Suprapubic skin (tissue), 4 donors: ENCODE measurements at regions not wholly inside any gene's neighbourhood (a gene's known extent, or its start where the extent isn't known, plus 50 kb on each side); places are given as distances from the start of the nearest gene placed in this dataset.
A peak's percentile ranks its signal among the peaks of the same experiment; 100 is the strongest.

Experiments
- DNase-seq, 2 donors: peaks; one replicate each; pipeline ENCODE4 v3.0.0-alpha.2; 2019; ENCODE audit warnings: low spot score in 2 of 2
- H3K27ac ChIP-seq: fragments of 200-600 bp; sonication (generic); one replicate; pipeline ENCODE4 v1.5.1; 2019
- H3K27me3 ChIP-seq: fragments of 200-600 bp; sonication (generic); one replicate; pipeline ENCODE4 v1.5.1; 2019
- H3K36me3 ChIP-seq: fragments of 200-600 bp; sonication (generic); one replicate; pipeline ENCODE4 v1.5.1; 2019
- H3K4me1 ChIP-seq: fragments of 200-600 bp; sonication (generic); one replicate; pipeline ENCODE4 v1.5.1; 2019
- H3K4me3 ChIP-seq: fragments of 200-600 bp; sonication (generic); one replicate; pipeline ENCODE4 v1.5.1; 2019; ENCODE audit warnings: mild to moderate bottlenecking
- H3K9me3 ChIP-seq: fragments of 200-600 bp; sonication (generic); one replicate; pipeline ENCODE4 v1.5.1; 2019
- EP300 ChIP-seq: sonication (generic); formaldehyde crosslinking; IDR thresholded peaks from one replicate; pipeline ENCODE4 v1.6.1; 2017; ENCODE audit warnings: antibody characterized with exemption
- POLR2A ChIP-seq, 2 donors: fragments of 450-650 bp; IDR thresholded peaks; one replicate each; pipeline ENCODE4 v1.6.1; 2017; ENCODE audit warnings: antibody characterized with exemption in 2 of 2, mild to moderate bottlenecking in 2 of 2, moderate library complexity in 2 of 2
- POLR2AphosphoS5 ChIP-seq, 3 donors: sonication (generic); formaldehyde crosslinking; IDR thresholded peaks; one replicate each; pipeline ENCODE4 v1.6.1; 2017; ENCODE audit warnings: antibody characterized with exemption in 3 of 3
- WGBS: methylation state at CpG from one replicate; pipeline ENCODE4 v1.1.5; 2018; 5-methylcytosine and 5-hydroxymethylcytosine counted together
- TF ChIP-seq, protein P1 (sequence below), 2 donors: fragments of 200-600 bp in 1 of 2; fragments of 450-650 bp in 1 of 2; sonication (generic) in 1 of 2; IDR thresholded peaks; one replicate each; pipeline ENCODE4 v1.5.1; 2016 to 2019; ENCODE audit warnings: antibody characterized with exemption in 2 of 2, mild to moderate bottlenecking in 1 of 2, moderate library complexity in 1 of 2

DNA sequence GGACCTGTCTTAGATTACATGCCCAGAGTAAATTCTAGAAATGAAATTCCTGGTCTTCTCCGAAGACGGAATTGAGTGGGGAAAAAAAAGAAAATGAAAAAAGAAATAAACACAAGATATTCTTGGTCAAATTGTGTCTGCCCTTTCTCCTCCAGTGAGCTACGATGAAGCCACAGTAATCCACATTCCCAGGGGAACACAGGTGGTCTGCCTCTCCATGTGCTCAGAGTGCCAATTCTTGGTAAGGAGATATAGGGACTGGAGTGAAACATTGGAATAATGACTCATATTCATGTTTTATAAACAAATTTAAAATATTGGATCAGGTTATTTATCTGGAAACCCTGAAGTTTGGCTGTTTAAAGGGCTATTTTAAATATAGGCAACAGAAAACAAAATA is 54.2 kb upstream of the MGST2 start:
- Histone ChIP-seq H3K4me3 (no peak overlapping the region), H3K27ac (no peak overlapping the region), H3K36me3 (no peaks in the 10 kb centered on the region), H3K4me1 (peaks cover 8% of the 10 kb centered on the region), H3K9me3 (no peaks in the 10 kb centered on the region), H3K27me3 (no peaks in the 10 kb centered on the region)
- TF ChIP-seq, protein P1, sequence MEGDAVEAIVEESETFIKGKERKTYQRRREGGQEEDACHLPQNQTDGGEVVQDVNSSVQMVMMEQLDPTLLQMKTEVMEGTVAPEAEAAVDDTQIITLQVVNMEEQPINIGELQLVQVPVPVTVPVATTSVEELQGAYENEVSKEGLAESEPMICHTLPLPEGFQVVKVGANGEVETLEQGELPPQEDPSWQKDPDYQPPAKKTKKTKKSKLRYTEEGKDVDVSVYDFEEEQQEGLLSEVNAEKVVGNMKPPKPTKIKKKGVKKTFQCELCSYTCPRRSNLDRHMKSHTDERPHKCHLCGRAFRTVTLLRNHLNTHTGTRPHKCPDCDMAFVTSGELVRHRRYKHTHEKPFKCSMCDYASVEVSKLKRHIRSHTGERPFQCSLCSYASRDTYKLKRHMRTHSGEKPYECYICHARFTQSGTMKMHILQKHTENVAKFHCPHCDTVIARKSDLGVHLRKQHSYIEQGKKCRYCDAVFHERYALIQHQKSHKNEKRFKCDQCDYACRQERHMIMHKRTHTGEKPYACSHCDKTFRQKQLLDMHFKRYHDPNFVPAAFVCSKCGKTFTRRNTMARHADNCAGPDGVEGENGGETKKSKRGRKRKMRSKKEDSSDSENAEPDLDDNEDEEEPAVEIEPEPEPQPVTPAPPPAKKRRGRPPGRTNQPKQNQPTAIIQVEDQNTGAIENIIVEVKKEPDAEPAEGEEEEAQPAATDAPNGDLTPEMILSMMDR (IDR thresholded peaks at IDR 0.05): no peak
- no peak for TF ChIP-seq POLR2AphosphoS5 (IDR thresholded peaks at IDR 0.05)
- no peak for TF ChIP-seq POLR2A (IDR thresholded peaks at IDR 0.05)
- TF ChIP-seq EP300: no peak
- 87% methylated on average over 3 of the region's 3 CpGs for WGBS
- no peak for DNase-seq

DNA sequence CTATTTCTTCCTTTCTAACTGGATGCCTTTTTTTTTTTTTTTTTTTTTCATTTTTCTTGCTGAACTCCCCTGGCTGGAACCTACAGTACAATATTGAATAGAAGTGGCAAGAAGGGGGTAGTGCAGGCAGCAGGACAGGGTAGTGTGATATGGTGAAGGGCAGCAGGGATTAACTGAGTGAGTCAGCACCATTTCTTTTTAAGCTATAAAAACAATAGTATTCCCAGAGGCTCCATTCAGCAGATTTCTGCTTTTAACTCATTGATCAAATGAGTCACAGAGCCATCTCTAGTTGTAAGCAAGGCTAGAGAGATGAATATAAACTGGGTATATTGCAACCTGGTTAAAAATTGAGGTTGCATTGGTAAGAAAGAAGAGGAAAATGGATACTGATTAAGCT is 53.6 kb upstream of the SETD7 start:
- no peak for DNase-seq
- H3K36me3 ChIP-seq: no peaks in the 10 kb centered on the region
- peaks cover 8% of the 10 kb centered on the region for H3K4me1 ChIP-seq
- H3K4me3 ChIP-seq: no peak overlapping the region
- H3K27ac ChIP-seq: no peak overlapping the region
- no peaks in the 10 kb centered on the region for H3K27me3 ChIP-seq
- no peaks in the 10 kb centered on the region for H3K9me3 ChIP-seq
- no peak for TF ChIP-seq POLR2AphosphoS5 (IDR thresholded peaks at IDR 0.05)
- TF ChIP-seq EP300: no peak
- no peak for TF ChIP-seq POLR2A (IDR thresholded peaks at IDR 0.05)
- TF ChIP-seq, protein P1 (IDR thresholded peaks at IDR 0.05): no peak

DNA sequence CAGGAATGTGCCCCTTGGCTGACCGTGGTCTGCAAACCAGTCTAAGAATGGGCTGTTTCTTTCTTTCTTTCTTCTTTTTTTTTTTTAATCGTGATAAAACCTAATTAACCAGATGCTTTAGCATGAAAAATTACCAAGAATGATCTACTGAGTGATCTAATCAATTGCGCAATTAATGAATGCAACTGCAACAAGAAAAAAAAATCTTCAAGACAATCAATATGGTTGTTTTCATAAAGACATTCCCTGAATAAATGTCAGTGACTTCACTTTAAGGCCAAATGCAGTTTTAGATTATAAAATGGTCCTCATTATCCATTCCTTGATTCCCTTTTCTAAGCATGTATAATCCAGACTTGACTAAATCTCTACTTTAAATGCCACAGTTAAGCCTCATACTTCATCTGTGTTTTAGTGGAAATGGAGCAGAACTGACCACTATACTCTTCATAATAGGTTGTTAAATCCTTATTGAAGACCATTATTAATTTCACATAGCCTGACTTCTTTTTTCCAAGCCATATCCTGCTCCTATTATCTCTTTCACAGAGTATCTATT is 51.6 kb upstream of the SETD7 start:
- Histone ChIP-seq H3K9me3 (no peaks in the 10 kb centered on the region), H3K4me3 (no peak overlapping the region), H3K27me3 (no peaks in the 10 kb centered on the region), H3K36me3 (no peaks in the 10 kb centered on the region), H3K27ac (no peak overlapping the region), H3K4me1 (peaks cover 8% of the 10 kb centered on the region)
- WGBS: 60% methylated on average over 3 of the region's 3 CpGs
- TF ChIP-seq POLR2A (IDR thresholded peaks at IDR 0.05): no peak
- DNase-seq: no peak

DNA sequence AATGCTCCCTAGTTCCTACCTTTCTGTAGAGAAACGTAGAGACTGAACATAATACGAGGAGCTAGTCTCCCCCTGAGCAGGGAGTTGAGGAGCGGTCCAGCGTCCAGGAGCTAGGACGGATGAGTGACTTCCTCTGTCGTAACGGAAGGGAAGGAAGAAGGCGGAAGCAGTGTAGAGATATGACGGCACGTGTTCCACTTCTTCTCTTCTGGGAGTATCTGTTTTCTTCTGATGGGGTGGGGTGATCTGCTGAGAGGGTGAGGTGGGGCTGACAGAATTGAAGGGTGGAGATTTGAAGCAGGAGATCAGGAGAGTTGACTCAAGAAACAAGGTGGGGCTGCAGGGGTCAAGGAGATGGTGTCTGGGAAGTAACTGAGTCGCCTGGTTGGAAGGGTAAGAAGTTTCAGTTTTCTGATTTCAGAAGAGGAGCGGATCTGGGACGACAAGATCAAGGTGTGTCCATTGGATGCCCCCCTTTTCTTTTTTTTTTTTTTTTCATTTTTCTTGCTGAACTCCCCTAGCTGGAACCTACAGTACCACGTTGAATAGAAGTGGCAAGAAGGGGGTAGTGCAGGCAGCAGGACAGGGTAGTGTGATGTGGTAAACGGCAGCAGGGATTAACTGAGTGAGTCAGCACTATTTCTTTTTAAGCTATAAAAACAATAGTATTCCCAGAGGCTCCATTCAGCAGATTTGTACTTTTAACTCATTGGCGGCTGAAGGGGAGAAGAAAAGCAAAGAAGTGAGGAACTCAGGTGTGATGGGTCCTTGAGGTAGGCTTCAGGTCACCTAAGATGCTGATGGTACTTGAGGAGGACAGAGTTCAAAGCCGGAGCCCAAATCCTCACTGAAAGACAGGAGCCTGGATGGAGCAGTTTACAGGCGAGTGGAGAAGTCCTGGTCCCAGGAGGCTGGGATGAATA is 50.8 kb upstream of the SETD7 start:
- Histone ChIP-seq H3K36me3 (no peaks in the 10 kb centered on the region), H3K9me3 (no peaks in the 10 kb centered on the region), H3K4me1 (peaks cover 8% of the 10 kb centered on the region), H3K27me3 (no peaks in the 10 kb centered on the region), H3K4me3 (peak overlapping the region; percentile 16), H3K27ac (no peak overlapping the region)
- 52% methylated on average over 18 of the region's 18 CpGs for WGBS
- DNase-seq: no peak
- TF ChIP-seq EP300: no peak
- no peak for TF ChIP-seq POLR2AphosphoS5 (IDR thresholded peaks at IDR 0.05)
- TF ChIP-seq, protein P1 (IDR thresholded peaks at IDR 0.05): peak; percentile 15 to 17
- no peak for TF ChIP-seq POLR2A (IDR thresholded peaks at IDR 0.05)

DNA sequence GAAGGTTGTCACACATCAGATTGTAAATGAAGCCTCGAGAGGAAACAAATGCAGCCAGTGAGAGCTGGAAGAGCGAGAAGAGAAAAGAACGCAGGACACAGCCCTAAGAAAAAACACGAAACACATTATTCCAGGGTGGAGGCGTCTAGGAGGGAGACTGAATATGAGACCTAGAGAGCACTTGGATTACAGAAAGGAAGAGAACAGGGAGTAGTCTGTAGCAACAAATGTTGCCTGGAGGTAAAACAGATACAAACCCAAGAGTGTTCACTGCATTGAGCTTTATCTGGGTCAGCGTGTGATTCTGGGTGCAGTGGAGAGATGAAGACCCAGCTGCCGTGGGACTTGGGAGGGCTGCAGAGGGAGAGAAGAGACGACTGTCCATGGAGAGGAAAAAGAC is 50.1 kb upstream of the SETD7 start:
- Histone ChIP-seq H3K27me3 (no peaks in the 10 kb centered on the region), H3K4me3 (peak overlapping the region; percentile 16), H3K9me3 (no peaks in the 10 kb centered on the region), H3K36me3 (no peaks in the 10 kb centered on the region), H3K27ac (no peak overlapping the region), H3K4me1 (peaks cover 8% of the 10 kb centered on the region)
- DNase-seq: no peak
- WGBS: 78% methylated on average over 8 of the region's 8 CpGs
- TF ChIP-seq, protein P1 (IDR thresholded peaks at IDR 0.05): no peak
- TF ChIP-seq POLR2AphosphoS5 (IDR thresholded peaks at IDR 0.05): no peak
- TF ChIP-seq EP300: no peak
- no peak for TF ChIP-seq POLR2A (IDR thresholded peaks at IDR 0.05)
